ENCODE measurements at regions not wholly inside any gene's neighbourhood (a gene's known extent, or its start where the extent isn't known, plus 50 kb on each side); places are given as distances from the start of the nearest gene placed in this dataset.

DNA sequence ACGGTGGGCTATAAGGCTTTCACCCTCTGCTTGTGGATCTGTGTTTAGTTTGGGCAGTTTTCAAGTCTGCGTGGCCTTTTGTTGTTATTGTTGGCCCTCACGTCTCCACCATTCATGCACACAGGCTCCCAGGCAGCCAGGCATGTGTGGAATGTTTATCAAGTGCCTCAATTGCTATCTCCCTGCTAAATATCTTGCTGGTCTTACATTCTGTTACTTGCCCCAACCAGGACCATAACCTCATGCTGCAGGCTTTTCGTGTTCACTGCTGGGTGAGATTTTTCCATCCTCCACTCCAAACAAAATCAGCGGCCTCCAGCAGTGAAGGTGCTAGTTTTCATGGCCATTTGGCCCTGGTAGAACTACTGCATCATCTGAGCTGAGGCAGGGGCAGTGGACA lies 63.0 kb upstream of the DSC1 start:
- Histone ChIP-seq H3K4me3 (ENCODE audit: control insufficient read depth in 2 of 3, extremely low read depth in 1 of 3, insufficient read depth in 2 of 3, low read depth in 1 of 3, low read length in 3 of 3) (no peak overlapping the region), H3K36me3 (ENCODE audit: control insufficient read depth in 2 of 2, extremely low read depth in 1 of 2, insufficient read depth in 2 of 2, low read length in 2 of 2) (no peaks in the 10 kb centered on the region), H3K79me2 (ENCODE audit: control insufficient read depth, insufficient read depth, low read length) (no peaks in the 10 kb centered on the region), H3K27ac (ENCODE audit: control insufficient read depth, insufficient read depth, low read length) (no peak overlapping the region), H3K4me2 (ENCODE audit: control insufficient read depth, extremely low read depth, insufficient read depth, low read depth, low read length) (no peak overlapping the region), H3K9ac (ENCODE audit: control insufficient read depth, extremely low read depth, insufficient read depth, low read length) (no peak overlapping the region), H3K9me1 (ENCODE audit: control insufficient read depth, extremely low read depth, insufficient read depth, low read length) (no peaks in the 10 kb centered on the region), H3K4me1 (ENCODE audit: control insufficient read depth, extremely low read depth, insufficient read depth, low read length) (peaks cover 11% of the 10 kb centered on the region), H4K20me1 (ENCODE audit: control insufficient read depth, extremely low read depth, insufficient read depth, low read length) (no peaks in the 10 kb centered on the region), H2AFZ (ENCODE audit: control insufficient read depth, low read length) (peak overlapping the region; percentile 16), H3K9me3 (ENCODE audit: control insufficient read depth, low read depth, low read length) (no peaks in the 10 kb centered on the region), H3K27me3 (ENCODE audit: control insufficient read depth, extremely low read depth, insufficient read depth, low read length) (no peaks in the 10 kb centered on the region)
- FAIRE-seq: no peak
- no peak for DNase-seq (ENCODE audit: low read depth, low spot score)
- TF ChIP-seq, protein P1, sequence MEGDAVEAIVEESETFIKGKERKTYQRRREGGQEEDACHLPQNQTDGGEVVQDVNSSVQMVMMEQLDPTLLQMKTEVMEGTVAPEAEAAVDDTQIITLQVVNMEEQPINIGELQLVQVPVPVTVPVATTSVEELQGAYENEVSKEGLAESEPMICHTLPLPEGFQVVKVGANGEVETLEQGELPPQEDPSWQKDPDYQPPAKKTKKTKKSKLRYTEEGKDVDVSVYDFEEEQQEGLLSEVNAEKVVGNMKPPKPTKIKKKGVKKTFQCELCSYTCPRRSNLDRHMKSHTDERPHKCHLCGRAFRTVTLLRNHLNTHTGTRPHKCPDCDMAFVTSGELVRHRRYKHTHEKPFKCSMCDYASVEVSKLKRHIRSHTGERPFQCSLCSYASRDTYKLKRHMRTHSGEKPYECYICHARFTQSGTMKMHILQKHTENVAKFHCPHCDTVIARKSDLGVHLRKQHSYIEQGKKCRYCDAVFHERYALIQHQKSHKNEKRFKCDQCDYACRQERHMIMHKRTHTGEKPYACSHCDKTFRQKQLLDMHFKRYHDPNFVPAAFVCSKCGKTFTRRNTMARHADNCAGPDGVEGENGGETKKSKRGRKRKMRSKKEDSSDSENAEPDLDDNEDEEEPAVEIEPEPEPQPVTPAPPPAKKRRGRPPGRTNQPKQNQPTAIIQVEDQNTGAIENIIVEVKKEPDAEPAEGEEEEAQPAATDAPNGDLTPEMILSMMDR (optimal IDR thresholded peaks at IDR 0.05 in 1 of 3, IDR thresholded peaks at IDR 0.05 in 1 of 3, conservative IDR thresholded peaks at IDR 0.05 in 1 of 3; ENCODE audit: extremely low read depth in 1 of 3, insufficient read depth in 2 of 3, low read length in 3 of 3): no peak
- no peak for TF ChIP-seq EZH2 (IDR thresholded peaks at IDR 0.05; ENCODE audit: low read length)
- dilution Hi-C loops (cut with MboI; ENCODE audit: extremely low pct_ligation_motif_present, low sequenced_read_pairs): no loop called here

DNA sequence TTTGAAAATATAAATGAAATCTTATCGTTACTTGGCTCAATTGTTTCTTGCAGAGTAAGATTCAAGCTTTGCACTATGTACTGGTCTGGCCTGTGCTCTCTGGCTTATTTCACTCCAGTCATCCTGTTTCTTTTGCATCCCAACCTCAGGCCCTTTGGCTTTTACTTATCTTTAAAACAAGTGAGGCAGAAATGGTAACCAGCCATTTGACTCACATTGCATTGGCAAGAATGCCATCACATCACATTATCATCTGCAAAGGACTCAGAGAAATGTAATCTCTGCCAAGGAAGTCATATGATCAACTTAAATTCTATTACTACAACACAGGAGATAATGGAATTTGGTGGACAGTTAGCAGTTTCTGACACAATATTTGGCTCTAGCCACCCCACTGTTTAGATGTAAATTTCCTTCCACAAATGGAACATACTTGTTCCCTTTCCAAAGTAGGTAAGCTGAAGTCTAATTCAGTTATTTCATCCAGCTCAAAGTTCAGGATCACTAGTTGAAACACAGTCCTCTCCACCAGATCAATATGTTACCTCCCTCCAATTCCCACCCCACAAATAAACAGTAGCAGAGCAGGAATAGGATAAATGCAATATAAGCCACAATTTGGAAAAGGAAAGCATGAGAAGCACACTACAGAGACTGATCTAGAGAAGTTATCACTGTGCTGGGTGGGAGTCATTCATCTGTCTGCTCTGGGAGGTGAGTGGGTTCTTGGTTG lies 65.0 kb upstream of the DSC1 start:
- Histone ChIP-seq H3K79me2 (ENCODE audit: control insufficient read depth, insufficient read depth, low read length) (no peaks in the 10 kb centered on the region), H3K9ac (ENCODE audit: control insufficient read depth, extremely low read depth, insufficient read depth, low read length) (no peak overlapping the region), H3K4me1 (ENCODE audit: control insufficient read depth, extremely low read depth, insufficient read depth, low read length) (peaks cover 18% of the 10 kb centered on the region), H3K9me1 (ENCODE audit: control insufficient read depth, extremely low read depth, insufficient read depth, low read length) (no peaks in the 10 kb centered on the region), H3K27me3 (ENCODE audit: control insufficient read depth, extremely low read depth, insufficient read depth, low read length) (no peaks in the 10 kb centered on the region), H2AFZ (ENCODE audit: control insufficient read depth, low read length) (no peak overlapping the region), H3K9me3 (ENCODE audit: control insufficient read depth, low read depth, low read length) (no peaks in the 10 kb centered on the region), H3K27ac (ENCODE audit: control insufficient read depth, insufficient read depth, low read length) (no peak overlapping the region), H3K36me3 (ENCODE audit: control insufficient read depth in 2 of 2, extremely low read depth in 1 of 2, insufficient read depth in 2 of 2, low read length in 2 of 2) (no peaks in the 10 kb centered on the region), H3K4me2 (ENCODE audit: control insufficient read depth, extremely low read depth, insufficient read depth, low read depth, low read length) (no peak overlapping the region), H4K20me1 (ENCODE audit: control insufficient read depth, extremely low read depth, insufficient read depth, low read length) (no peaks in the 10 kb centered on the region), H3K4me3 (ENCODE audit: control insufficient read depth in 2 of 3, extremely low read depth in 1 of 3, insufficient read depth in 2 of 3, low read depth in 1 of 3, low read length in 3 of 3) (no peak overlapping the region)
- dilution Hi-C loops (cut with MboI; ENCODE audit: extremely low pct_ligation_motif_present, low sequenced_read_pairs): no loop called here
- no peak for TF ChIP-seq EZH2 (IDR thresholded peaks at IDR 0.05; ENCODE audit: low read length)
- TF ChIP-seq, protein P1 (optimal IDR thresholded peaks at IDR 0.05 in 1 of 3, IDR thresholded peaks at IDR 0.05 in 1 of 3, conservative IDR thresholded peaks at IDR 0.05 in 1 of 3; ENCODE audit: extremely low read depth in 1 of 3, insufficient read depth in 2 of 3, low read length in 3 of 3): no peak
- FAIRE-seq: peak; percentile 46
- DNase-seq (ENCODE audit: low read depth, low spot score): no peak
